ENCODE measurements at regions not wholly inside any gene's neighbourhood (a gene's known extent, or its start where the extent isn't known, plus 50 kb on each side); places are given as distances from the start of the nearest gene placed in this dataset.
A peak's percentile ranks its signal among the peaks of the same experiment; 100 is the strongest.
"Not testable (repeated sequence)": the region's sequence is repeated elsewhere in the genome, so short reads cannot be mapped to it uniquely, and the experiment has no call there.

DNA sequence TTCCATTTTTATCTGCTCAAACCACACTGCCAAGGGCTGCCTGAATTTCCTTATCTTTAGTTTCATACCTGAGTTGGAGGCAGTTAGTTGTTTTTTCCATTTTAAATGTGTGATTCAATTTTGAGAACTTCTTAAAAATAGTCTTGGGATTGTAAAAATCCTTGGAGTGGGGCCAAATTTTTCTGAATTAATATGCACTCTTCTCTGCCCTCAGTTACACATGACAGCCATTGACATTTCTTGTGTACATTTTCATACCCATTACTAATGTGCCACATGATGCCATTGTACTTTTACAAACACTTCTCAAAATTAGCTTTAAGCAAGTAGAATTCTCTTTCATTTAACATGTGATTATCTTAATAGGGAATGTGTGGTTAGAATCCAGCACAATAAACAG is 141.7 kb downstream of the C3orf38 start:
- DNase-seq, result no peak

DNA sequence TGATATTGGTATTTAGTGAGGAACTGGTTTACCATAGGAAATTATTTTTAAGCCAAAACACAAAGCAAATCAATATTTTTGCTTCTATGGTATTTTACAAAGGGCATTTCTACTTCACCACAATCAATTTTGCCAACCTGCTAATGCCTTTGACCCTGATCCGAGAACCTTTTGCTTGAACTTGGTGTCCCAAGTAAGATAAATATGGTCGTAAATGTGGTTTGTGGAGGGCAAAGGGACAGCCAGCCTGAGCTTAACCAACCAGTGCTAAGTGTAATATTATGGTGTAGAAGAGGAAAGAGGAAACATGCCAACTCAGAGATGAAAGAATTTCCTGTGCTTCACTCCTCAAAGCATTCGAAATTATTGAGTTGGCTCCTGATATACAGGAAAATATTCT is 148.4 kb downstream of the C3orf38 start:
- DNase-seq, result no peak

DNA sequence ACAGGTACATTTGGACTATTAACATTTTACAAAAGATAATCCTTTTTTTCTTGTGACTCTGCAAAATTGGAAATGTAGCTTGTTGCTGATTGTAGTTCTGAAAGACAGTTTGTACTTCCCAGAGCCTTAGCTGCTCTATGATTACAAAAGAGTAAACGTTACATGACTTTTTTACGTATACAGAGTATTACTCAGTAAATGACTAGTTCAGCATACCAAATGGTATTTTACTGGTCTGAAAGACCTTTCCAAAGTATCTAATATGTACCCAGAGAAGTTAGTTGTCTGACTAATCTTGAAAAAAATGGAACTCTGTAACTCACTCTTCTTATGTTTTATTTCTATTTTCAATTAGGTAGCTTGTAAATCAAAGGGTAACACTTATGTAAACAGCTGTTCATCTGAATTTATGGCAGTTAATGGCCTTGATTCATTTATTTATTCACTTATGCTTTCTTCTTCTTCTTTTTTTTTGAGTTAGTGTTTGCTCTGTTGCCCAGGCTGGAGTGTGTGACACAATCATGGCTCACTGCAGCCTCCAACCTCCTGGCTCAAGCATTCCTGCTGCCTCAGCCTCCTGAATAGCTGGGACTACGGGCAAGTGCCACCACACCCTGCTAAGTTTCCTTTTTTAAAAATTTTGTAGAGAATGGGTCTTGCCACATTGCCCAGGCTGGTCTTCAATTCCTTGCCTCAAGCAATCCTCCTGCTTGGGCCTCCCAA is 151.7 kb downstream of the C3orf38 start:
- DNase-seq, result no peak

DNA sequence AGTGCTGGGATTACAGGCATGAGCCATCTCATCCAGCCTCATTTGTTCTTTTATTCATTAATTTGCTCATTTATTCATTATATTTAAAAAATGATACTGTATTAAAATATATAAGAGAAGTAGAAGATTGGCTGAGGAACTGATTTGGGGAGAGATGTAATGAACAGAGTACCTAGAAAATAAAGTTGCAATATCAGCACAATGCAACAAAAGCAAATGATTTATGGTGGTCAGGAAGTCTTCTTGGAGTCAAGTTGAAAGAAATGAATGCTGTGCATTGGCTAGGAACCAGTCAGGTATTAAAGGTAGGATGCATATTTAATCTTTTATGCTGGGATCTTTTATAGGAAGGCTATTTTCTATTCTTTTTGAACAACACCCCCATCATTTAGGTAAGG is 152.2 kb downstream of the C3orf38 start:
- no peak for DNase-seq

DNA sequence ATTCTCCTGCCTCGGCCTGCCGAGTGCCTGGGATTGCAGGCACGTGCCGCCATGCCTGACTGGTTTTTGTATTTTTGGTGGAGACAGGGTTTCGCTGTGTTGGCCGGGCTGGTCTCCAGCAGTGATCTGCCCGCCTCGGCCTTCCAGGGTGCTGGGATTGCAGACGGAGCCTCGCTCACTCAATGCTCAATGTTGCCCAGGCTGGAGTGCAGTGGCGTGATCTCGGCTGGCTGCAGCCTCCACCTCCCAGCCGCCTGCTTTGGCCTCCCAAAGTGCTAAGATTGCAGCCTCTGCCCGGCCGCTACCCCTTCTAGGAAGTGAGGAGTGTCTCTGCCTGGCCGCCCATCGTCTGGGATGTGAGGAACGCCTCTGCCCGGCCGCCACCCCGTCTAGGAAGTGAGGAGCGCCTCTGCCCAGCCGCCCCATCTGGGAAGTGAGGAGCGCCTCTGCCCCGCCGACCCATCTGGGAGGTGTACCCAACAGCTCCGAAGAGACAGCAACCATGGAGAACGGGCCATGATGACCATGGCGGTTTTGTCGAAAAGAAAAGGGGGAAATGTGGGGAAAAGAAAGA is 153.7 kb downstream of the C3orf38 start:
- not testable (repeated sequence) for DNase-seq

DNA sequence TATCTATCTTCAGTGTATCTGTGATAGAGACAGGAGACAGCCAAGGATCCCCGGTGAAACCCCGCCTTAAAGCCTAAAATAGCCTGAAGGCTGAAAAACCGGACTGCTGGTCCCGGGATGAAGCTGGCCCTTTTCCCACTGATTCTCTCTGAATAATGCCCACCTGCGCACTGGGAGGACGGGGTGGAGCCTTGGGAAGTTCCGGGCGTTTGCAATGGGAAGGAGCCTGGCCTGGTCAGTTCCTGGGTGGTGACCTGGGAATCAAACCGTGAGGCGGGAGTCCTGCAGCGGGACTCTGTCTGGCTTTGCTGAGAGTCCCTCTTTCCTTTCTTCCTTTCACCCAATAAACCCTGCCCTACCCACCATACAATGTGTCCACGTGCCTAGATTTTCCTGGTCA is 157.9 kb downstream of the C3orf38 start:
- DNase-seq, result peak in 1 of 3 donors; percentile 2

DNA sequence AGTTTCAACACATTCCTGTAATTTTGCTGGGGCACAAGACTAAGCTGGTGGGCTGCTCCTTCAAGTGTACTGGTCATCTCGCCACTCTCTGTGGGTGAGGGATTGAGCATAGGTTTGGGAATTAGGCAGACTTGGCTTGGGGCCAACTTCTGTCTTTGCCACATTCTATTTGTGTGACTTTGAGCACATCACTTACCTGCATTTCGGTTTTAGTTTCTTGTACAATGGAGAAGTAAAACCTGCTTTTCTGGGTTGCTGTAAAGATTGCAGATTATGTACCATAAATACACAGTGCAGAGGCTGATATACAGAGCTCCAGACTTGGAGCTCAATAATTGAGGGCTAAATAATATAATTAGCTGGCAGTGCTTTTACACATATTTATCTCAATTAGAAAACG is 162.1 kb downstream of the C3orf38 start:
- DNase-seq, result no peak

DNA sequence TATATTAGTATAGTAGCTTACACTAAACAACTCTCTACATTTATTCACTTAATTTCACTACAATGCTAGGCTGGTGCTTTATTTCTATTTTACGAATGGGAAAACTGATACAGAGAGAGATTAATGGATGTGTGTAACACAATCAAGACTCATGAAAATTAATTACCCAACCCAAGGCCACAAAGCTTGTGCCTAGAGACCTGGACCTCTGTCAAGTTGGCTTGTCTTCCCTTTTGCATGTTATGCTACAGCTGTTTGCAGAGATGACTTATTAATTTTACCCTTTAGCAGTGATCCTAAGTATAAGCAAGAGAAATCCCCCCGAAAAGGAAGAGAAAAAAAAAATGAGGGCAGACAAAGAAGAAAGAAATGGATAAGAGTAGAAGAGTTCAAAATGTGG is 162.5 kb downstream of the C3orf38 start:
- DNase-seq, result no peak

DNA sequence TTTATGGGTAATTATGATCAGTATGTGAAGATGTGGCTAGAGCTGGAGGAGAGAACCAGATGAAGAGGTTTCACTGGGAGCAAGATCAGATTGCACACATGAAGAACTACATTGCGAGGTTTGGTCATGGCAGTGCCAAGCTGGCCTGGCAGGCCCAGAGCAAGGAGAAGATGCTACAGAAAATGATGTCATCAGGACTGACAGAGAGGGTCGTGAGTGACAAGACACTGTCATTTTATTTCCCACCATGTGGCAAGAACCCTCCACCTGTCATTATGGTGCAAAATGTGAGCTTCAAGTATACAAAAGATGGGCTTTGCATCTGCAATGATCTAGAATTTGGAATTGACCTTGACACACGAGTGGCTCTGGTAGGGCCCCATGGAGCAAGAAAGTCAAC is 168.3 kb downstream of the C3orf38 start:
- no peak for DNase-seq

DNA sequence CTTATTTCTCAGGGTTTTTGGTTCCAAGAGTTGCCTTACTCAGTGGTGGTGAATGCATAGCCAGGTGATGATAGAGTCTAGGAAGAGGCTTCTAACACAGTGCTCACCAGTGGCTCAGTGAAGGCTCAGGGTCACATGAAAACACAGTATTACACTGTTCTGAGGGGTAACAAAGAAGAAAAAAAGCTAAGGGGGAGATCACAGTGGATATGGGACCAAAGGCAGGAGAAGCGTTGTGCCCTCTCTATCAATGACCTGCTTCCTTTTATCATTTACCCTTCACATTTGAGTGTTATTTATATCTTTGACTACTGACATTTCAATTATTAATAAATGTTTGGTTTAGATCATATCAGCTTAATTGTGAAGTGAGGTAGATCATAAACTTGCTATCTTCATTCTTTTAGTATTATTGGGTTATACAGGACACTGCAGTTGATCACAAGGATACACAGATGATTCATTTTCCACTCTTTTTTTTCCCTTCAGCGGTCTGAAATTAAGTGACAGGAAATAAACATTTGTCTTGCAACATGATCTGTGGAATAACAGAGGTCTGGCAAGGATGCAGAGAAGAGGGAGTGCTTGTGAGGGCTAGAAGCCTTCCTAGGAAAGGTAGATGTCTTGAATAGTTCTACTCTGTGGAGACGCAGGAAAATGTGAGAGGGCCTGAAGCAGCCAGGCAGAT is 171.7 kb downstream of the C3orf38 start:
- no peak for DNase-seq

DNA sequence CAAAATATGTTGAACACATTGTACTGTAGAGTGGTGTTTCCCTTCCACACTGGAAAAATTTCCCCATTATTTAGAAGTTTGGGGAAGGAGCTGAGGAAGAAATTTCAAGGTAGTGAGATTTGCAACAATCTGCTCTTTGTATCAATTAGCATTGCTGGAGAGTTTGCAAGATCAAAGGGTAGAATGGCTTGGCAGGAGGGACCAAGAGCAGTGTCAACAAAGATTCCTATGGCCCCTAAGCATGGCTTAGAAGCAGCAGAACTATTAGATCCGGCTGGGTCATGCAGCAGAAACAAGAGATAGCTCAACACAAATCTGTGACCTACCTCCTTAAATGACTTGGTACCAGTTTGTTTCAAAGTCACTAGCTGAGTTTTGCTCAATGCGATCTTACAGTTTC is 175.0 kb downstream of the C3orf38 start:
- DNase-seq, result no peak

DNA sequence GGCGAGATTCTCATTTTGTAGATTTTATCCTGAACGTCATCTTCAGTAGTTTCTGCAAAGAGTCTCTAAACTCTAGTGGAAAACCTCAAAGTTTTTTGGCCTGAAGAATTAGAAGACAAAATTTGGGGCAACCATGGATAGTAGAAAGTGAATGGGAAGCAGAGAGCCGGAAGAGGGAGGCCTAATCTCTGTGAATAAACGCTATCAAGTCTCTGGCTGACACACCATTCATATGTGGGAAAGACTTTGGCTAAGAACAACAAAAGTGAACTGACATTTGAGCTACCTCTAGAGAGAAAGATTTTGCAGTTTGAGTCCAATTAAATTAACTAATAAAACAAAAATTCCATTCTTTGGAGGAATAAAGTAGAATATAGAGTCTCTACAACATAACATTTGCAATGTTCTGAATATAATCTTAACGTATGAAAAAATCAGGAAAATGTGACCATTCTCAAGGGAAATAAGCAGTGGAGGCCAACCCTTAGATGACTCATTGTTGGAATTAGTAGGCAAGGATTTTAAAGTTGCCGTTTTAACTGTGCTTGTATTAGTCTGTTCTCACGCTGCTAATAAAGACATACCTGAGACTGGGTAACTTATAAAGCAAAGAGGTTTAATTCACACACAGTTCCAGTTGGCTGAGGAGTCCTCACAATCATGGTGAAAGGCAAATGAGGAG is 184.6 kb downstream of the C3orf38 start:
- peak in 1 of 3 donors; percentile 23 for DNase-seq

DNA sequence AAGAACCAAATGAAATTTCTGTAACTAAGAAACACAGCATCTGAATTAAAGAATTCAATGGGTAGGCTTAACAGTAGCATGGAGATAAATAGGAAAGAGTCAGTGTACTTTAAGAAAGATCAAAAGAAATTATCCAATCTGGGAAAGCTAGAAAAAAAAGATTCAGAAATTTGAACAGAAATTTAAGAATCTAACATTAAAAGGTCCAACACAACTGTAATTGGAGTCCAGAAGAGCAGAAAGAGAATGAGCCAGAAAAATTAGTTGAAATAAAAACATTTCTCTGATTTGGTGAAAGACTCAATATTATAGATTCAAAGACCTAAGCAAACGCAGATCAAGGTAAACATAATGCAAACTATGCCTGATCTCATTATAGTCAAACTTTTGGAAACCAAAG is 187.1 kb downstream of the C3orf38 start:
- no peak for DNase-seq

DNA sequence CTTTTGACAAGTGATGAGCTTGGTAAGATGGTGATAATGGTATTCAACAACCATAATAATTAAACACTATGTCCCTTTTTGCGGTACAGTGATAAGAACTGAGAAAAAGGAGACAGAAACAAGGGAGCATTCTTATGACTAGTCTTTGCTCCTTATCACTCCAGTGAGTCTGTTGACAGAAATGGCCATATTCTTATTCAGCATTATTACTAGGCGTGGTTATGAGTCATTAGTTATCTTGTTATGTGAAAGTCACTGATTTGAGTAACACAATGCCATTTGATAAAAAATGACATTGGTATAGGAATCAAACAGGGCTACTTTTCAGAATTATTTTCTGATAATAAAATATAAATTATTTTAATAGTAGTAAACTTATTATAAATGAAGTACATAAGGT is 193.5 kb downstream of the C3orf38 start:
- no peak for DNase-seq

DNA sequence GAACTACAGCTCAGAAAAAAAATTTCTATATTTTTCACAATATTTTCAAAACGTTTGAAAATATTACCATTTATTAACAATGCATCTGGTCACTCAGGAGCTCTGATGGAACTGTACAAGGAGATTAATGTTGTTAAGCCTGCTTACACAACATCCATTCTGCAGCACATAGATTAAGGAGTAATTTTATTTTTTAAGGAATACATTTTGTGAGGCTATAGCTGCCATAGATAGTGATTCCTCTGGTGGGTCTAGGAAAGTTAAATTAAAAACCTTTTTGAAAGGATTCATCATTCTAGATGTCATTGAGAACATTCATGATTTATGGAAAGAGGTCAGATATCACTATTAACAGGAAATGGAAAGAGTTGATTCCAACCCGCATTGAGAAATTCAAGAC is 196.9 kb downstream of the C3orf38 start:
- no peak for DNase-seq

DNA sequence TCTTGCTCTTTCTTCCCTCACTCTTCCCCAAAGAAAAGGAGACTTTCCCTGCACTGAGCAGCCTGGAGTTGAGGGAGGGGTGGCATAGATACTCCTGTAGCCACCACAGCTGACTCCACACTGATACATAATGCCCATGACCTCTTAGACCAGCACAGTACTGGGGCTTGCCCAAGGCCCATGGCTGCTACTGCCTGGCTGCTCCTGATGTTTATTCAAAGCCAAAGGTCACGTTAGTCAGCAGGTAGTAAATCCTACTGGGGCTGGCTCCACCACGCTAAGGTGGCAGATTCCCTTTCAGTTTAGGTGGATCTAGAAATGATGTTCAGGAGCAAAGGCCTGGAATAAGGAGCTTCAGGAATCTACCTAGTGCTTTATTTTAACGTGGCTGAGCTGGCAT is 212.7 kb downstream of the C3orf38 start:
- DNase-seq, result no peak

DNA sequence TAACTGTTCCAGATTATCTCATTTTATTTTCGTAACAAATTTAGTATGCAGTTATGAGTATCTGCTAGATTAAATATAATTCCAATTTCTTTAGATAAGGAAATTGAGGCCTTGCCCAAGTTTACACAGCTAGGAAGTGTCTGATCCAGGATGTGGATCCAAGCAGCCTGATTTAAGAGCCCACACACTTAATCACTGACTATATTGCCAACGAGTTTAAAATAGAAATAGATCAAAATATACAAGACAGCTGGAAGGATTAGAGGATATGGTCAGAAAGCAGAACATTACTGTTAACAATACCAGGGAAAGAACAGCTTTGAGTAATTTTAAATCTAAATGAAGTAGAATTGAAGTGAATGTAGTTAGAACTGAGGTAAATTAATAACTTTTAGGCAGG is 215.2 kb downstream of the C3orf38 start:
- peak in 2 of 3 donors; percentile 6 to 7 for DNase-seq

DNA sequence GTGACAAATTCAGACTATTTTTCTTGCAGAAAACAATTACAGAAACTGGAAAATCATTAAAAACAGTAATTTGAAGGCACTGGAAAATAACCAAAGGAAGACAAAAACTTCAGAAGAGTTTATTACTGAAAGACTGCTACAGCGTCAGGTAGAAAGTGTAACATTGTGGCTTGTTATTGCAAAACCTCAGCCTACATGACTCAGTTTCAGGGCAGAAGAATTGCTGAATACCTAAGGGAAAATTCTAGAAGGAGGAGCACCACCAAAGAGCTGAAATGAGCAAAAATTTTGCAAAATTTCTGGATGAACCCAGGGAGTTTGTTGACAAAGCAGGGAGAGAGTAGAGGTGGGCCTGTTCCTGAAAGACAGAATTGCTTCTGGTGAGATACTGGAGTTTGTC is 219.6 kb downstream of the C3orf38 start:
- DNase-seq, result no peak

DNA sequence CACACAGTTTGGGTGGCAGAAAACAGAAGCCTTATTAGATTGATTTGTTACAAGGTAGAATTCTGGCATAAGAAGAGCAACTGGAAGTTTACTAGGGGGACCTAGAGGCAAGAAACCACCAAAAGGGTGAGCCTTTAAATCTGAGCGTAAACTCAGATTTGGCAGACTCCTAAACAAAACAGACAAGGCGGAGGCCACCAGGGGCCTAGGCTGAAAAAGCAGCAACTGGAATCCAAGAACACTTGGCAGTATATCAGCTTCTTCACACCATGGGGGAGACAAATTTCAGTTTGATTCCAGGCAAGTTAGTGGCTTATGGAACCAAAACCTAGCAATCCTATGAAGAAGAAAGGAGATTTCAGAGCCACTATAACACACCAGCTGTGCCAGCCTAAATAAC is 220.0 kb downstream of the C3orf38 start:
- peak in 1 of 3 donors; percentile 11 for DNase-seq

DNA sequence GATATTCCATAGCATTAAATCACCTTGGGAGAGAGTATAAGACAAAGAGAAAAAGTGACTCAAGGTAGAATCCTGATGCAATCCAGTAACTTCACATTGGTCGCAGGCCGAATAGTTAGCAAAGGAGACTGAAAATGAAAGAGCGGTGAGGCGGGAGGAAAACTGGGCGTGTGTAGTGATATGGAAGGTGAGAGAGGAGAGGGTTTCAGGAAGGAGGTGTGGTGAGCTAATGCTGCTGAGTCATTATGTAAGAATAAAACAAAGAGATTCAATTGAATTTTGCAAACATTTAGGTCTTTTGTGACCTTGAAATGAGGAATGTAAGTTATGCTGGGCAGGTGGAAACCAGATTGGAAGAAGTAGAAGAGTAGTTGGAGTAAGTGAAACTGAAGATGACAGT is 235.3 kb downstream of the C3orf38 start:
- no peak for DNase-seq

DNA sequence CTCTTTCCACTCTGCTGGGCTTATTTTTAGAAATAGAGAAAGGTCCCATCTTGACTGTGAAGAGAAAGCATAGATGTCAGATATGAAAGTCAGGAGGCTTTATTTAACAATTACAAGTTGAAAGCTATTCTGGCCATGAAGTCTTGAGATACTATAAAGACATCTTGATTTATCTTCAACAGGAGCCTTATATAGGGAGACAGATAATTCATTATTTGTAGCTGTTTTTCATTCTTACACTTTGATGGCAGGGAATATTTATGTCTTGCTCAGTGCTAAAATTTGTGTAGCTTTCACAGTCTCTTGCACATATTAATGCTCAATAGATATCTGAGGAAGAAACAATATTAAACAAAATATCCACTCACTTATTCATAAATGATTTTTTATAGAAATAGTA is 248.8 kb downstream of the C3orf38 start:
- DNase-seq, result no peak

DNA sequence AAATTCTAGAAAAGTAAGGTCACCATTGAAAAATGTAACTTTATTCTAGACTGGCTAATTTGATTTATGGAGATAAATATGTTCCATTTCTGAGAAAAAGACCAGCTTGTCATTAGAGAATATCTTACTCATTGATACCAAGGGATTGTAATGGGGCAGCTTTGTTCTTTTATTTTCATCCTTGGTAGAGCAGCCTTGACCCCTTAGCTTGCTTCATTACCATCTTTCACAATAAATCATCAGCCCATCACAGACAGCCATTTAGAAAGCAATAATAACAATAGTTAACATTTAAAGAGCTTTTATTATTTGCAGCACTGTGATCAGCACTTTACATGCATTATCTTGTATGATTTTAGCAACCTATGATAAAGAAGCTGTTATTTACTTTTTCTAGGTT is 253.6 kb downstream of the C3orf38 start:
- DNase-seq, result no peak

DNA sequence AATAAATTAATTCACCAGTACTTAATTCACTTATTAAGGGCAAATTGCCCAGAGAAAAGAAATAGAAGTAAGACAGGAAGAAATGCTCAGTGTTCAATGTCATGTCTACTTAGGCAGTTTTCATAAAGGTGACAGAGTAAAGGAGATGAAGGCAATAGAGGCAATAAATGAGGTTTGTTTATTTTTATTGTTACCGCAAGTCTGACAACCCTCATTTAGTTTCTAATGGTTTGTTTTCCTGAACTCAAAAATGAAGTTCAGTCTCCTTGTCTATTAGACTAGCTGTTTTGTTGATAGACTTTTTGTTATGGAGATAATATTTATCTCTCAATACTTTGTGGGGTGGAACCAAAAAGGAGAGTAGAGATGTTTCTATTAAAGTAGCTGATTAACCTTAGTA is 258.3 kb downstream of the C3orf38 start:
- DNase-seq, result no peak
